Activated CD8-positive, alpha-beta T cell treated with anti-CD3 and anti-CD28 coated beads for 36 hours (primary cell): ENCODE measurements at regions not wholly inside any gene's neighbourhood (a gene's known extent, or its start where the extent isn't known, plus 50 kb on each side); places are given as distances from the start of the nearest gene placed in this dataset.

Source experiments
- ATAC-seq: fragments of 200-7000 bp; cut with Tn5 transposase; one replicate; pipeline ENCODE4 v1.10.0; 2021; ENCODE audit warnings: mild to moderate bottlenecking, moderate library complexity
- CTCF ChIA-PET: fragments of 350-600 bp; sonication (Branson Sonifier 250); formaldehyde crosslinking; loops from one replicate; lab custom pipeline; 2021; ENCODE audit warnings: antibody characterized with exemption; lab: Charles Lee
- POLR2A ChIA-PET: fragments of 350-600 bp; sonication (Branson Sonifier 250); formaldehyde crosslinking; loops from one replicate; lab custom pipeline; 2021; ENCODE audit warnings: antibody characterized with exemption; lab: Charles Lee
- DNase-seq: peaks from one replicate; pipeline ENCODE4 v3.0.0-alpha.2; 2020
- H3K27ac Mint-ChIP-seq: one replicate; pipeline ENCODE4 v1.8.0; 2021; ENCODE audit warnings: mild to moderate bottlenecking, mixed read lengths
- H3K27me3 Mint-ChIP-seq: one replicate; pipeline ENCODE4 v1.8.0; 2021; ENCODE audit warnings: mixed read lengths
- H3K36me3 Mint-ChIP-seq: one replicate; pipeline ENCODE4 v1.8.0; 2021; ENCODE audit warnings: low read depth, mixed read lengths
- H3K4me1 Mint-ChIP-seq: one replicate; pipeline ENCODE4 v1.8.0; 2021; ENCODE audit warnings: low read depth, mixed read lengths
- H3K4me3 Mint-ChIP-seq: one replicate; pipeline ENCODE4 v1.8.0; 2021; ENCODE audit warnings: mild to moderate bottlenecking, moderate library complexity, mixed read lengths
- H3K9me3 Mint-ChIP-seq: one replicate; pipeline ENCODE4 v1.8.0; 2021; ENCODE audit warnings: mixed read lengths
- CTCF ChIP-seq: fragments of 200-600 bp; IDR thresholded peaks from one replicate; pipeline ENCODE4 v1.8.0; 2022; ENCODE audit warnings: antibody characterized with exemption, mild to moderate bottlenecking
- intact Hi-C: fragments of 100-400 bp; cut with micrococcal nuclease; formaldehyde crosslinking; loops from one replicate; pipeline ENCODE4 v1.10.0; 2022

GRCh38 chr11:26942356-26942755 is 51.6 kb upstream of the FIBIN start:
- ATAC-seq (no peak), DNase-seq (no peak)
- Mint-ChIP-seq H3K27ac (no peak overlapping the region), H3K27me3 (no peaks in the 10 kb centered on the region), H3K9me3 (peaks cover 6% of the 10 kb centered on the region), H3K36me3 (no peaks in the 10 kb centered on the region), H3K4me3 (no peak overlapping the region), H3K4me1 (no peaks in the 10 kb centered on the region)
- CTCF ChIA-PET, result no interaction called here
- intact Hi-C loops, result no loop called here
- POLR2A ChIA-PET, result no interaction called here
- no peak for TF ChIP-seq CTCF

GRCh38 chr11:26943636-26944035 is 50.3 kb upstream of the FIBIN start:
- no peaks in the 10 kb centered on the region for H3K4me1 Mint-ChIP-seq
- POLR2A ChIA-PET, result no interaction called here
- no peaks in the 10 kb centered on the region for H3K27me3 Mint-ChIP-seq

More at GRCh38 chr11:26943636-26944035, 50.3 kb upstream of the FIBIN start:
- CTCF ChIA-PET, result no interaction called here
- no peaks in the 10 kb centered on the region for H3K36me3 Mint-ChIP-seq
- H3K27ac Mint-ChIP-seq, result no peak overlapping the region
- intact Hi-C loops, result no loop called here
- DNase-seq, result no peak
- no peak overlapping the region for H3K4me3 Mint-ChIP-seq
- H3K9me3 Mint-ChIP-seq, result peaks cover 6% of the 10 kb centered on the region
- ATAC-seq, result no peak
- no peak for TF ChIP-seq CTCF
